ENCODE measurements at regions not wholly inside any gene's neighbourhood (a gene's known extent, or its start where the extent isn't known, plus 50 kb on each side); places are given as distances from the start of the nearest gene placed in this dataset.
"Not testable (repeated sequence)": the region's sequence is repeated elsewhere in the genome, so short reads cannot be mapped to it uniquely, and the experiment has no call there.

DNA sequence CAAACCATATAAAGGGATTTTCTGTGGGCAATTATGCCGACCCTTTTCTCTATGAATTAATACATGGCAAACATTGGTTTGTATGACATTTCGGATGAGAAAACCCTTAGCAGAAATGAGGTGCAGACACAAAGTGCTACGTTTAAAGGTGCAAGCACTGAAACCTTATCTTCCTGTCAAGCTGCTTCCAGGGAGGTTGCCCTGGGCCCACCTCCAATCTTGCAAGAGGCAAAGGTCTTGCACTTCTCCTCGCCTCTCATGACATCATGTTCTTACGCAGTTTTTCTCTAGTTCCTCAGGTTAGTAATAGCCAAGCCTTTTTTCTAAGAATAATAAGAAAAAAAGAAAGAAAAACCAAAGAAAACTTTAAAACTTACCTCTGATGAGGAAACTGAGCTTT is 220.1 kb downstream of the DHX15 start:
- H3K27me3 ChIP-seq = no peaks in the 10 kb centered on the region
- H3K4me3 ChIP-seq = no peak overlapping the region
- no peak for ATAC-seq
- no peaks in the 10 kb centered on the region for H3K36me3 ChIP-seq
- no peak for DNase-seq
- no peak overlapping the region for H3K27ac ChIP-seq
- intact Hi-C loops (cut with DNase I) = no loop called here
- no peaks in the 10 kb centered on the region for H3K4me1 ChIP-seq
- H3K9me3 ChIP-seq = no peaks in the 10 kb centered on the region
- WGBS, 2 donors = 79% methylated on average over 5 of the region's 5 CpGs
- no peak for TF ChIP-seq CTCF (IDR thresholded peaks at IDR 0.05)

- H3K36me3 ChIP-seq = no peaks in the 10 kb centered on the region
- ATAC-seq (no peak), DNase-seq (no peak)
- H3K4me3 ChIP-seq = no peak overlapping the region
- no peaks in the 10 kb centered on the region for H3K9me3 ChIP-seq
- no peaks in the 10 kb centered on the region for H3K27me3 ChIP-seq
- H3K27ac ChIP-seq = no peak overlapping the region
- intact Hi-C loops (cut with DNase I) = no loop called here
- 83 to 84% methylated on average over 4 of the region's 4 CpGs for WGBS, 2 donors
- TF ChIP-seq CTCF (IDR thresholded peaks at IDR 0.05) = no peak
- no peaks in the 10 kb centered on the region for H3K4me1 ChIP-seq
Observed at GRCh38 chr4:24363751-24364150, 220.6 kb downstream of the DHX15 start.

DNA sequence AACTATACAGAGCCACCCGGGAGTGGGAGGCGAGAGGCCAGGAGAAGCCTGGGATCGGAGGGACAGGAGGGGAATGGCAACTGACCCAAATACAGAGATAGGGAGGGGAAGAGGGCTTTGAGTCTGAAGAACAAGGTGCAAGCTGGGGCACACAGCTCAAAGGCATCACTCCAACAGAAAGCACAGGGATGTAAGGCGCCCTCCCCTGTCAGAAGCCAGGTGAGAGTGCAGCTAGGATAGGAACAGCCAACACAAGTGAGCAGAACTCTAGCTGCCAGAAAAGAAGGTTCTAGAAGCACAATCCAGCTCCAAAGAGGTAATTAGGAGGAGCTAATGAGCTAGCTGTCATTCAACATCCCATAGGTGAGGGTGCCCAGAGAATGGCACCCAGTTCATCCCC is 232.2 kb downstream of the DHX15 start:
- H3K4me1 ChIP-seq = no peaks in the 10 kb centered on the region
- WGBS, 2 donors = 89 to 97% methylated on average over 4 of the region's 4 CpGs
- no peak overlapping the region for H3K4me3 ChIP-seq
- no peak for TF ChIP-seq CTCF (IDR thresholded peaks at IDR 0.05)
- ATAC-seq = no peak
- DNase-seq = no peak
- intact Hi-C loops (cut with DNase I) = no loop called here
- no peaks in the 10 kb centered on the region for H3K27me3 ChIP-seq
- no peaks in the 10 kb centered on the region for H3K36me3 ChIP-seq
- H3K27ac ChIP-seq = no peak overlapping the region
- no peaks in the 10 kb centered on the region for H3K9me3 ChIP-seq

- H3K4me3 ChIP-seq; H3K4me1 ChIP-seq; DNase-seq; H3K27me3 ChIP-seq; H3K27ac ChIP-seq; H3K36me3 ChIP-seq; ATAC-seq; intact Hi-C loops (cut with DNase I): not testable (repeated sequence)
- WGBS, 2 donors = 83 to 93% methylated on average over 15 of the region's 15 CpGs
- peaks cover 0 to 13% (median 0%) of the 10 kb centered on the region in 11 donors for H3K9me3 ChIP-seq
Observed at GRCh38 chr4:24349168-24349996, 235.0 kb downstream of the DHX15 start.

GRCh38 chr4:24339260-24339659 is 245.1 kb downstream of the DHX15 start:
- Histone ChIP-seq H3K4me3 (no peak overlapping the region), H3K9me3 (no peaks in the 10 kb centered on the region), H3K27me3 (no peaks in the 10 kb centered on the region), H3K36me3 (no peaks in the 10 kb centered on the region), H3K27ac (no peak overlapping the region), H3K4me1 (no peaks in the 10 kb centered on the region)
- DNase-seq = no peak
- 93 to 94% methylated on average over 5 of the region's 5 CpGs for WGBS, 2 donors
- TF ChIP-seq CTCF (IDR thresholded peaks at IDR 0.05) = no peak
- no peak for ATAC-seq
- intact Hi-C loops (cut with DNase I) = no loop called here
